ENCODE measurements at regions not wholly inside any gene's neighbourhood (a gene's known extent, or its start where the extent isn't known, plus 50 kb on each side); places are given as distances from the start of the nearest gene placed in this dataset.

DNA sequence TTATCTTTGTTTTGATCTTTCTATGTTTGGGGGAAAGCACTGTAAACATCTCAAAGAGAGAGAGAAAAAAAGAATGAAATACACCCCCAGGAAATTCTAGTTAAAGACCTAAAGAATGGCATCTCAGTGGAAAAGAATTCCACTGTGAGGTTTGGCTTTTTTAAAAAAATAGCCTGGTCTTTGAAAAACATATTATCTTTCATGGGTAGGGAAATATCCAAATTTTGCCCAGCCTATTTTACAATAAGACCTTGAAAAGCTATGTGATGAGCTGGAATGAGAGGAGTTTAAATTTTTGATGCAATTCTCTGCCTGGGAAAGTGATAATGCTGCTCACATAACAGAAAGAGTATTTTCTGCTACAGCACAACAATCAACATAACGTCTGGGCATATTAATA is 348.1 kb upstream of the WWC1 start:
- TF ChIP-seq, protein P1, sequence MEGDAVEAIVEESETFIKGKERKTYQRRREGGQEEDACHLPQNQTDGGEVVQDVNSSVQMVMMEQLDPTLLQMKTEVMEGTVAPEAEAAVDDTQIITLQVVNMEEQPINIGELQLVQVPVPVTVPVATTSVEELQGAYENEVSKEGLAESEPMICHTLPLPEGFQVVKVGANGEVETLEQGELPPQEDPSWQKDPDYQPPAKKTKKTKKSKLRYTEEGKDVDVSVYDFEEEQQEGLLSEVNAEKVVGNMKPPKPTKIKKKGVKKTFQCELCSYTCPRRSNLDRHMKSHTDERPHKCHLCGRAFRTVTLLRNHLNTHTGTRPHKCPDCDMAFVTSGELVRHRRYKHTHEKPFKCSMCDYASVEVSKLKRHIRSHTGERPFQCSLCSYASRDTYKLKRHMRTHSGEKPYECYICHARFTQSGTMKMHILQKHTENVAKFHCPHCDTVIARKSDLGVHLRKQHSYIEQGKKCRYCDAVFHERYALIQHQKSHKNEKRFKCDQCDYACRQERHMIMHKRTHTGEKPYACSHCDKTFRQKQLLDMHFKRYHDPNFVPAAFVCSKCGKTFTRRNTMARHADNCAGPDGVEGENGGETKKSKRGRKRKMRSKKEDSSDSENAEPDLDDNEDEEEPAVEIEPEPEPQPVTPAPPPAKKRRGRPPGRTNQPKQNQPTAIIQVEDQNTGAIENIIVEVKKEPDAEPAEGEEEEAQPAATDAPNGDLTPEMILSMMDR (IDR thresholded peaks at IDR 0.05) = no peak
- no peak for TF ChIP-seq ZFX (IDR thresholded peaks at IDR 0.05; ENCODE audit: borderline replicate concordance)
